Esophagus muscularis mucosa (tissue), 4 donors: ENCODE measurements at regions not wholly inside any gene's neighbourhood (a gene's known extent, or its start where the extent isn't known, plus 50 kb on each side); places are given as distances from the start of the nearest gene placed in this dataset.

Source experiments
- EP300 ChIP-seq: sonication (generic); formaldehyde crosslinking; IDR thresholded peaks from one replicate; pipeline ENCODE4 v1.6.1; 2017; ENCODE audit warnings: antibody characterized with exemption
- POLR2A ChIP-seq: fragments of 450-650 bp; IDR thresholded peaks from one replicate; pipeline ENCODE4 v1.6.1; 2017; ENCODE audit warnings: antibody characterized with exemption, moderate library complexity, mild to moderate bottlenecking, low read depth
- POLR2AphosphoS5 ChIP-seq, 2 donors: sonication (generic); formaldehyde crosslinking; IDR thresholded peaks; one replicate each; pipeline ENCODE4 v1.6.1; 2017; ENCODE audit warnings: antibody characterized with exemption in 2 of 2
- TF ChIP-seq, protein P1 (sequence below), 3 experiments: fragments of 200-600 bp in 2 of 3; fragments of 450-650 bp in 1 of 3; sonication (generic) in 2 of 3; IDR thresholded peaks; one replicate each; pipeline ENCODE4 v1.5.1; 2017 to 2019; ENCODE audit warnings: antibody characterized with exemption in 3 of 3, mild to moderate bottlenecking in 2 of 3, moderate library complexity in 1 of 3

DNA sequence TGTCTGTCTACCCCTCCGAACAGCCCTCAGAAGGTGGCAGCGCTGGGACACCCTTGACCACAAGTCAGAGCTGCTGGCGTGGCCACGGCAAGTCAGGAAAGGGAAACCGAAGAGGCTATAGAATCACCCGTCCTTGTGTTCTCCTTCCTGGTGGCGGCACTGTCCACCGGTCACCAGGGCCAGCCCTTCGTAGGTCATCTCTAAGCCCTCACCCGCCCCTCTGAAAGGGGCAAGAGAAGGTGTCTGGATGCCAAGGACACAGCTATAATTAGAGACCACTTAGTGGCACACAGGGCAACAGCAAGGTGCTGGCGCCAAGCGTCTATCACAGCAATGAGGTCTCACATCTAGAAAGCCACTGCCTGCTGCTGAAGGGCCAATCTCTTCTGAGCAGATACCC lies 320.9 kb downstream of the SHANK2 start:
- TF ChIP-seq, protein P1, sequence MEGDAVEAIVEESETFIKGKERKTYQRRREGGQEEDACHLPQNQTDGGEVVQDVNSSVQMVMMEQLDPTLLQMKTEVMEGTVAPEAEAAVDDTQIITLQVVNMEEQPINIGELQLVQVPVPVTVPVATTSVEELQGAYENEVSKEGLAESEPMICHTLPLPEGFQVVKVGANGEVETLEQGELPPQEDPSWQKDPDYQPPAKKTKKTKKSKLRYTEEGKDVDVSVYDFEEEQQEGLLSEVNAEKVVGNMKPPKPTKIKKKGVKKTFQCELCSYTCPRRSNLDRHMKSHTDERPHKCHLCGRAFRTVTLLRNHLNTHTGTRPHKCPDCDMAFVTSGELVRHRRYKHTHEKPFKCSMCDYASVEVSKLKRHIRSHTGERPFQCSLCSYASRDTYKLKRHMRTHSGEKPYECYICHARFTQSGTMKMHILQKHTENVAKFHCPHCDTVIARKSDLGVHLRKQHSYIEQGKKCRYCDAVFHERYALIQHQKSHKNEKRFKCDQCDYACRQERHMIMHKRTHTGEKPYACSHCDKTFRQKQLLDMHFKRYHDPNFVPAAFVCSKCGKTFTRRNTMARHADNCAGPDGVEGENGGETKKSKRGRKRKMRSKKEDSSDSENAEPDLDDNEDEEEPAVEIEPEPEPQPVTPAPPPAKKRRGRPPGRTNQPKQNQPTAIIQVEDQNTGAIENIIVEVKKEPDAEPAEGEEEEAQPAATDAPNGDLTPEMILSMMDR (IDR thresholded peaks at IDR 0.05): no peak
- TF ChIP-seq POLR2AphosphoS5 (IDR thresholded peaks at IDR 0.05) (no peak), POLR2A (no peak), EP300 (no peak)
